Esophagus muscularis mucosa (tissue), 4 donors: ENCODE measurements at regions not wholly inside any gene's neighbourhood (a gene's known extent, or its start where the extent isn't known, plus 50 kb on each side); places are given as distances from the start of the nearest gene placed in this dataset.

Experiments used
- DNase-seq: peaks from one replicate; pipeline ENCODE4 v3.0.0-alpha.2; 2017; ENCODE audit errors: extremely low spot score
- H3K27ac ChIP-seq, 4 donors: fragments of 200-600 bp; sonication (generic); replicated peaks in 1 of 4; 1 replicate in 3 of 4; 2 replicates in 1 of 4; pipeline ENCODE4 v1.5.1; 2016 to 2019; ENCODE audit warnings: mild to moderate bottlenecking in 1 of 4
- H3K27me3 ChIP-seq, 4 donors: fragments of 200-600 bp; sonication (generic); one replicate each; pipeline versions ENCODE4 v1.5.1 to v1.6.0; 2016 to 2019
- H3K36me3 ChIP-seq, 4 donors: fragments of 200-600 bp; sonication (generic); one replicate each; pipeline ENCODE4 v1.5.1; 2016 to 2019
- H3K4me1 ChIP-seq, 4 donors: fragments of 200-600 bp; sonication (generic); one replicate each; pipeline ENCODE4 v1.5.1; 2016 to 2019
- H3K4me3 ChIP-seq, 4 donors: fragments of 200-600 bp; sonication (generic); 1 replicate in 2 of 4; 2 replicates in 2 of 4; pipeline ENCODE4 v1.5.1; 2016 to 2019; ENCODE audit warnings: mild to moderate bottlenecking in 4 of 4, moderate library complexity in 1 of 4
- H3K9me3 ChIP-seq, 4 donors: fragments of 200-600 bp; sonication (generic); 1 replicate in 3 of 4; 2 replicates in 1 of 4; pipeline ENCODE4 v1.5.1; 2016 to 2019
- CTCF ChIP-seq, 3 experiments: fragments of 200-600 bp in 2 of 3; fragments of 450-650 bp in 1 of 3; sonication (generic) in 2 of 3; IDR thresholded peaks; one replicate each; pipeline ENCODE4 v1.5.1; 2017 to 2019; ENCODE audit warnings: antibody characterized with exemption in 3 of 3, mild to moderate bottlenecking in 2 of 3, moderate library complexity in 1 of 3
- EP300 ChIP-seq: sonication (generic); formaldehyde crosslinking; IDR thresholded peaks from one replicate; pipeline ENCODE4 v1.6.1; 2017; ENCODE audit warnings: antibody characterized with exemption
- POLR2A ChIP-seq: fragments of 450-650 bp; IDR thresholded peaks from one replicate; pipeline ENCODE4 v1.6.1; 2017; ENCODE audit warnings: antibody characterized with exemption, moderate library complexity, mild to moderate bottlenecking, low read depth
- POLR2AphosphoS5 ChIP-seq, 2 donors: sonication (generic); formaldehyde crosslinking; IDR thresholded peaks; one replicate each; pipeline ENCODE4 v1.6.1; 2017; ENCODE audit warnings: antibody characterized with exemption in 2 of 2
- WGBS: methylation state at CpG from one replicate; pipeline ENCODE4 v1.1.5; 2018; 5-methylcytosine and 5-hydroxymethylcytosine counted together
- intact Hi-C: fragments of 100-400 bp; cut with DNase I; formaldehyde crosslinking; loops from one replicate; pipeline ENCODE4 v1.15.1; 2023

- H3K4me3 ChIP-seq = no peak overlapping the region
- H3K4me1 ChIP-seq = peaks cover 14 to 32% (median 22%) of the 10 kb centered on the region in 4 donors
- TF ChIP-seq POLR2AphosphoS5 (IDR thresholded peaks at IDR 0.05) (no peak), EP300 (no peak), CTCF (IDR thresholded peaks at IDR 0.05) (no peak), POLR2A (no peak)
- WGBS = 89% methylated on average over 8 of the region's 13 CpGs
- H3K27ac ChIP-seq = no peak overlapping the region
- H3K36me3 ChIP-seq = no peaks in the 10 kb centered on the region
- DNase-seq = no peak
- intact Hi-C loops = no loop called here
- no peaks in the 10 kb centered on the region for H3K27me3 ChIP-seq
- H3K9me3 ChIP-seq = peaks cover 0 to 8% (median 2%) of the 10 kb centered on the region in 4 donors
These were observed 137.2 kb upstream of the NCOR2 start for GRCh38 chr12:124704619-124705018.

- TF ChIP-seq POLR2A = no peak
- no peak for TF ChIP-seq EP300
- TF ChIP-seq CTCF (IDR thresholded peaks at IDR 0.05) = no peak
- no peak for TF ChIP-seq POLR2AphosphoS5 (IDR thresholded peaks at IDR 0.05)
- Histone ChIP-seq H3K36me3 (no peaks in the 10 kb centered on the region), H3K27me3 (no peaks in the 10 kb centered on the region), H3K9me3 (peaks cover 0 to 8% (median 2%) of the 10 kb centered on the region in 4 donors), H3K4me1 (peaks cover 14 to 24% (median 16%) of the 10 kb centered on the region in 4 donors), H3K27ac (no peak overlapping the region), H3K4me3 (no peak overlapping the region)
- WGBS = 94% methylated on average over 8 of the region's 8 CpGs
- intact Hi-C loops = no loop called here
- no peak for DNase-seq
These were observed 136.4 kb upstream of the NCOR2 start for GRCh38 chr12:124703856-124704255.

GRCh38 chr12:124702736-124703135 lies 135.3 kb upstream of the NCOR2 start:
- WGBS = 93% methylated on average over 1 of the region's 1 CpG
- H3K4me3 ChIP-seq = no peak overlapping the region
- H3K27ac ChIP-seq = no peak overlapping the region
- peaks cover 14 to 27% (median 18%) of the 10 kb centered on the region in 4 donors for H3K4me1 ChIP-seq
- DNase-seq = no peak
- no peaks in the 10 kb centered on the region for H3K27me3 ChIP-seq
- TF ChIP-seq CTCF (IDR thresholded peaks at IDR 0.05) (no peak), POLR2AphosphoS5 (IDR thresholded peaks at IDR 0.05) (no peak), POLR2A (no peak), EP300 (no peak)
- peaks cover 0 to 4% (median 1%) of the 10 kb centered on the region in 4 donors for H3K9me3 ChIP-seq
- intact Hi-C loops = no loop called here
- no peaks in the 10 kb centered on the region for H3K36me3 ChIP-seq

- Histone ChIP-seq H3K36me3 (no peaks in the 10 kb centered on the region), H3K4me1 (peaks cover 14 to 38% (median 31%) of the 10 kb centered on the region in 4 donors), H3K27ac (peak overlapping the region; percentile 71 to 79 (median 78)), H3K4me3 (no peak overlapping the region), H3K27me3 (no peaks in the 10 kb centered on the region), H3K9me3 (no peaks in the 10 kb centered on the region)
- WGBS = 34% methylated on average over 11 of the region's 17 CpGs
- intact Hi-C loops = no loop called here
- no peak for TF ChIP-seq CTCF (IDR thresholded peaks at IDR 0.05)
- peak; percentile 46 to 74 for TF ChIP-seq POLR2AphosphoS5 (IDR thresholded peaks at IDR 0.05)
- TF ChIP-seq POLR2A = no peak
- no peak for TF ChIP-seq EP300
- DNase-seq = no peak
These were observed 133.6 kb upstream of the NCOR2 start for GRCh38 chr12:124700810-124701592.
